Vagina (tissue), 2 donors: ENCODE measurements at regions not wholly inside any gene's neighbourhood (a gene's known extent, or its start where the extent isn't known, plus 50 kb on each side); places are given as distances from the start of the nearest gene placed in this dataset.

ENCODE experiments used
- DNase-seq, 2 donors: peaks; one replicate each; pipeline ENCODE4 v3.0.0-alpha.2; 2017; ENCODE audit errors: extremely low spot score in 2 of 2
- H3K27ac ChIP-seq: fragments of 200-600 bp; sonication (generic); one replicate; pipeline ENCODE4 v1.5.1; 2019
- H3K27me3 ChIP-seq: fragments of 200-600 bp; sonication (generic); one replicate; pipeline ENCODE4 v1.5.1; 2019
- H3K36me3 ChIP-seq, 2 donors: fragments of 200-600 bp; sonication (generic); one replicate each; pipeline ENCODE4 v1.5.1; 2017 to 2019
- H3K4me1 ChIP-seq: fragments of 200-600 bp; sonication (generic); one replicate; pipeline ENCODE4 v1.5.1; 2019
- H3K4me3 ChIP-seq, 2 donors: fragments of 200-600 bp; sonication (generic); 1 replicate in 1 of 2; 2 replicates in 1 of 2; pipeline ENCODE4 v1.5.1; 2016 to 2019
- H3K9me3 ChIP-seq: fragments of 200-600 bp; sonication (generic); one replicate; pipeline ENCODE4 v1.5.1; 2019
- CTCF ChIP-seq, 3 experiments: fragments of 450-650 bp in 2 of 3; fragments of 200-600 bp in 1 of 3; sonication (generic) in 1 of 3; IDR thresholded peaks; one replicate each; pipeline ENCODE4 v1.5.1; 2017 to 2019; ENCODE audit warnings: antibody characterized with exemption in 3 of 3, mild to moderate bottlenecking in 2 of 3, moderate library complexity in 2 of 3
- POLR2A ChIP-seq, 2 donors: fragments of 450-650 bp; IDR thresholded peaks; one replicate each; pipeline ENCODE4 v1.6.1; 2017; ENCODE audit warnings: antibody characterized with exemption in 2 of 2, mild to moderate bottlenecking in 2 of 2, moderate library complexity in 2 of 2
- POLR2AphosphoS5 ChIP-seq, 2 donors: sonication (generic); formaldehyde crosslinking; IDR thresholded peaks; one replicate each; pipeline ENCODE4 v1.9.0; 2017; ENCODE audit warnings: antibody characterized with exemption in 2 of 2, mild to moderate bottlenecking in 2 of 2, low read depth in 1 of 2; ENCODE audit not compliant: insufficient read depth in 1 of 2
- intact Hi-C: fragments of 100-400 bp; cut with DNase I; formaldehyde crosslinking; loops from one replicate; pipeline ENCODE4 v1.15.1; 2023

GRCh38 chr3:124299831-124300230, 307.9 kb upstream of the ROPN1 start:
- no peaks in the 10 kb centered on the region for H3K4me1 ChIP-seq
- intact Hi-C loops = no loop called here
- H3K4me3 ChIP-seq = no peak overlapping the region
- H3K9me3 ChIP-seq = no peaks in the 10 kb centered on the region
- TF ChIP-seq POLR2AphosphoS5 (IDR thresholded peaks at IDR 0.05; ENCODE audit: insufficient read depth in 1 of 2, low read depth in 1 of 2) (no peak), CTCF (IDR thresholded peaks at IDR 0.05) (no peak), POLR2A (IDR thresholded peaks at IDR 0.05) (no peak)
- DNase-seq = no peak
- H3K27ac ChIP-seq = no peak overlapping the region
- H3K27me3 ChIP-seq = no peaks in the 10 kb centered on the region
- no peaks in the 10 kb centered on the region for H3K36me3 ChIP-seq

DNA sequence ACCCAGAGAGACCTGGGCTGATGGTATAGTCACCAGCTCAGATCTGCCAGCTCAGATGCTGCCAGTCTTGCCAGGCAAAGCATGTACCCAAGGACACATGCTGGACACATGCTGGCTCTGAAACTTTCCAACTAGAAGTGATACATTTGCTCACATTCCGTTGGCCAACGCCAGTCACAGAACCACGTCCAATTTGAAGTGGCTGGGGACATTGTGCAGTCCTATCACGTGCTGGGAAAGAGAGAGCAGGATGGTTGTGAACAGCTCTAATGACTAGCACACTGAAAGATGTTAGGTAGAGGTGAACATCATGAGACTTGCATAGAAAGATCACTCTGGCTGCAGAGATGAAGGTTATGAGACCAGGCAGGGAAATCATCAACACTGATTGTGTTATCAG, 308.5 kb upstream of the ROPN1 start:
- no peaks in the 10 kb centered on the region for H3K4me1 ChIP-seq
- intact Hi-C loops = no loop called here
- H3K4me3 ChIP-seq = no peak overlapping the region
- DNase-seq = no peak
- H3K27me3 ChIP-seq = no peaks in the 10 kb centered on the region
- TF ChIP-seq POLR2A (IDR thresholded peaks at IDR 0.05) (no peak), POLR2AphosphoS5 (IDR thresholded peaks at IDR 0.05; ENCODE audit: insufficient read depth in 1 of 2, low read depth in 1 of 2) (no peak), CTCF (IDR thresholded peaks at IDR 0.05) (no peak)
- no peaks in the 10 kb centered on the region for H3K36me3 ChIP-seq
- H3K9me3 ChIP-seq = peaks cover 2% of the 10 kb centered on the region
- no peak overlapping the region for H3K27ac ChIP-seq

DNA sequence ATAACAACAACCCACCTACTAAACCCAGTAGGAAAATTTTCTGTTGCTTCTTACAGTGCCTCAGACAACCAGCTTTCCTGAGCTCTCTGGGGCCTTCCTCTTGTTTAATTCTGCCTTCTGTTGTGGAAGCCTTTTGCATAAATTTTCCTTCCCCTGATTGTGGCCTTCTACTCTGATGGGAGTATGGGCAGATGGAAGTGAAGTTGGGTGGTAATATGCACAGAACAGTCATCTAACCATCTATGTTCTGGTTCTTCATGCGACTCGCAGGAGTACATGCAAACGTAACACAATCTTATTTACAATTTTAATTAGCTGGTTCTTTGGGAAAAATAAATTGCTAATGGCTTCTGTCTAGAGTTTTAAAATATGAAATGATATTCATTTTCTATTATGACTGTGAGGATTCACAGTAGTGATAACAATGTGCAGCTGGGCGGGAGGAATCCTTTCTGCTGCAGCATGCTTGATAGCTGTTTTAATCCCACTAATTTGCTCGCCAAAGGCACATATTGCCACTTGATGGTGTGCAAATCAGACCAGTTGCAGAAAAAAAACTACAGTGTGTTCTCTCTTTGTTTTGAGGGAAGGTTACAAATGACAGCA, 311.5 kb upstream of the ROPN1 start:
- peaks cover 9% of the 10 kb centered on the region for H3K9me3 ChIP-seq
- intact Hi-C loops = no loop called here
- no peak overlapping the region for H3K4me3 ChIP-seq
- TF ChIP-seq CTCF (IDR thresholded peaks at IDR 0.05) (no peak), POLR2A (IDR thresholded peaks at IDR 0.05) (no peak), POLR2AphosphoS5 (IDR thresholded peaks at IDR 0.05; ENCODE audit: insufficient read depth in 1 of 2, low read depth in 1 of 2) (no peak)
- no peaks in the 10 kb centered on the region for H3K4me1 ChIP-seq
- H3K27me3 ChIP-seq = no peaks in the 10 kb centered on the region
- no peak overlapping the region for H3K27ac ChIP-seq
- no peak for DNase-seq
- H3K36me3 ChIP-seq = no peaks in the 10 kb centered on the region

GRCh38 chr3:124306665-124307064, 314.7 kb upstream of the ROPN1 start:
- no peak for DNase-seq
- H3K4me3 ChIP-seq = no peak overlapping the region
- no peak overlapping the region for H3K27ac ChIP-seq
- no peaks in the 10 kb centered on the region for H3K4me1 ChIP-seq
- H3K36me3 ChIP-seq = no peaks in the 10 kb centered on the region
- H3K9me3 ChIP-seq = peaks cover 9% of the 10 kb centered on the region
- H3K27me3 ChIP-seq = no peaks in the 10 kb centered on the region
- no peak for TF ChIP-seq CTCF (IDR thresholded peaks at IDR 0.05)
- no peak for TF ChIP-seq POLR2A (IDR thresholded peaks at IDR 0.05)
- TF ChIP-seq POLR2AphosphoS5 (IDR thresholded peaks at IDR 0.05; ENCODE audit: insufficient read depth in 1 of 2, low read depth in 1 of 2) = no peak
- intact Hi-C loops = no loop called here

- TF ChIP-seq POLR2AphosphoS5 (IDR thresholded peaks at IDR 0.05; ENCODE audit: insufficient read depth in 1 of 2, low read depth in 1 of 2) = no peak
- TF ChIP-seq CTCF (IDR thresholded peaks at IDR 0.05) = no peak
These were observed 321.7 kb upstream of the ROPN1 start for GRCh38 chr3:124313621-124314020.

More at GRCh38 chr3:124313621-124314020, 321.7 kb upstream of the ROPN1 start:
- Histone ChIP-seq H3K36me3 (no peaks in the 10 kb centered on the region), H3K9me3 (no peaks in the 10 kb centered on the region), H3K27ac (no peak overlapping the region), H3K4me1 (no peaks in the 10 kb centered on the region), H3K4me3 (no peak overlapping the region), H3K27me3 (no peaks in the 10 kb centered on the region)
- intact Hi-C loops = no loop called here
- DNase-seq = no peak
